OCI-M2 (cell line): ENCODE measurements at regions not wholly inside any gene's neighbourhood (a gene's known extent, or its start where the extent isn't known, plus 50 kb on each side); places are given as distances from the start of the nearest gene placed in this dataset.

Source experiments
- DNase-seq: peaks from one replicate; lab custom pipeline; 2025; ENCODE audit not compliant: unreplicated experiment; lab: John Stamatoyannopoulos, UW

- no peak for DNase-seq
Measured at GRCh38 chr3:117367861-117368260, 658.3 kb downstream of the TUSC7 start.

- DNase-seq = no peak
Measured at GRCh38 chr3:117380631-117381030, 671.1 kb downstream of the TUSC7 start.

DNA sequence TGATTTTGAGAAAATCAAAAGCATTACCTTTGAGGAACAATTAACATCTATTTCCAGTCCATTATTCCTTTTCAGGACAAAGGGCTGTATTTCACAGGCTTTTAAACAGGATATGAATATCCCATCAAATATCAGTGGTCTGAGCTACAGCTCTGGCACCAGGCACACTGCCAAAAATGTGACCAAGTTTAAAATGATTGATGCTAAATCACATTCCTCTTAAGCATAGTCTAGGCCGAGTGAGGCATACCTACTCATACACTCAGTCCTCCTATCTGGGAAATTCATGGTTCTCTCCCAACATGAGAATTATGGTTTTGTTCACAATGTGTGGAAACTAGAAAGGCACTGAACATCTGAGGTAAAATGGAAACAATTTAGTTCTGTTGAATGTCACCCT, 683.5 kb downstream of the TUSC7 start:
- DNase-seq = no peak

DNA sequence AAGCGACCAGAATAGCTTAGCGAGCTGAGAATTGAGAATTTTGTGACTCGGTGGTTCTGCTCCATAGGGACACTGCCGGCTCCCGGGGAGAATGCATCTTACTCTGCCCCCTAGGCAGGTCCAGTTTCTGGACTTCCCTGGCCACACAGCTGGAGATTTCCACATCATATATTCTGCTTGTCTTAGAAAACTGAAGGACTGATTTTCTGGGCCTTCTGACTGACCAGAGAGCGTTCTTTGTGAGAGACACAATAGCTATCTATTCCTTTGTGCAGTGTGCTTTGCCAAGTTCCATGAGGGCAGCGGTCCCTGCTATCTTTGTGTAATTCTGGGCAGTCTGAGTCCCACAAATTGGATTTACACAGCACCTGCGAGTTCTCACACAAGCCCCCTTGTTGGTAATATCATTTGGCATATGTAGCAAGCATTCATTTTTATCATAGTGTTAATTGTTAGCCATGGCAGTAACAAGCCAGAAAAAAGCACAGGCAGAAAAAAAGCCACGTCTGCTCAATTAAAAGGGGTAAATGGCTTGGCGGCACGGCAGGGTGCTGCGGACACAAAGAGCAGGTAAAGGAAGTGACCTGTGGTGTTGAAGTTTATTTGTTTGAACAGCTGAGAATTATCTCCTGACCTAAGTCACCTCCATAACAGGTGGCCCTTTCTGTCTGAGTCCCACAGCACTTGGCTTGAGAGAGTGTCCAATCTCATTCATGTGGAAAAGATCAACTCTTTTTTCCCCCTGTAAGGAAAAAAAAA, 688.7 kb downstream of the TUSC7 start:
- DNase-seq = no peak

DNA sequence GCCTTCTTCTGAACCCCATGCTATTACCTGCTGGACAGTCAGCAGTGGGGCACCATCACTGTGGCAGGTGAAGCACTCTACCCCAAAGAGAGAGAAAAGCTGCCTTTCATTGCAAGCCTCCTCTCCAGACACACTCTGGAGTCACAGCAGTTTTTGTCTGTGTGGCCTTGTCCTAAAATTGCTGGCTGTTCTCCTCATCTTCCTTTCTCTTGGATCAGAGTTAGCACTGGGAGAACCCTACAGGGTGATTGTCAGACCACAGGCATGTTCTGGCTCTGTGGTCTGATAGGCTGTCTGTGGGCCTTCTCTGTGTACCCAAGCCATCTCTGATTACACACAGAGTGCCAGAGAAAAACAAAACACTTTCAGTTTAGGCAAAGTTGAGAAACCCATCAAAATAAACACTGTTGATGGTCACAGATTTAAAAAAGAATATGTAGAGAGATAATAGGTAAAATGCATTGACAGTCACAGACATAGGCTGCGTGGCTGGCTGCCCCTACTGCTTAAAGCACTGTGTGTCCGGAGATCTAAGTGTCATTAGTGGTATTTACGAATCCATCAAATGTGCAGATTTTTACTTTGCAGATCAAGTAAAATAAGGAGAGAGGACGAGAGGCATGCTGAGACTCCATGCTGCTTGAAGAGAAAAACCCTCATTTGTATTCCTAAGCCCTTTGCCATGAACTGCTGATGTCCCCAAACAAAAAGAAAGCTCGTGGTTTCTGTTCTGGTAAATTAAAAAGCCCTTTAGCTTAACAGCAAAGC, 689.9 kb downstream of the TUSC7 start:
- DNase-seq = no peak

DNA sequence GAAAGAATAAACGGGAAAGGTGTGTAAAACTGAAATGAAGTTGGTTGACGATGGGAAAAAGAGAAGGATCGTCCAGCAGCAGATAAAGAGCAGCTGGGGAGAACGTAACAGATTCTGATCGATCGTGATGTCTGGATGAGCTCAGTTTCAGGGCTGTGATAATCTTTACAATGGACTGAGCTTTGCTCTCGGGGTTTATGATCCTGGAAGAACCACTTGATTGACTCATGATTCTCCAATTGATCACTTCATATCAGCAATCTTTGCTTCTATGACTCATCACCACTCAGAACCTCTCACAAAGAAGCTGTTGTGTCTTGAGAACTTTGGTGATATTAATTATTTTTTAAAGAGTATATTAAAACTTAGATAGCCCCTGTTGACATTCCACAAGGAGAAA, 690.7 kb downstream of the TUSC7 start:
- no peak for DNase-seq

DNA sequence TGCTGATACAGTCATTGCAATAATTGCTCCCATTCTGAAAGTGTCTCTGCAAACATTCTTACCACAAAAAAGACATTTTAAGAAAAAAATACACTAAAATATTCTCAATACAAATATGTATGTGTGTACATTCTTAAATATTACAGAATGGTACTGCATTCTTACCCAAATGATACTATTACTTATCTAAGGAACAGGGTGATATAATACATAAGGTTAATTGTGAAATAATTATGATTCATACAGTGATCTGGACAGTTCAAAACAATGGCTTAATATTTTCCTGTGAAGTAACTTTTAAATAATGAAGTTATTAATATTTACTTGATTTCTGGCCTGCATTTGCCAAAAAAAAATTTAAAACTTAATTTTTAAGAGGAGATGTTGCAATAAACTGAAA, 694.6 kb downstream of the TUSC7 start:
- no peak for DNase-seq

- DNase-seq = no peak
Measured at GRCh38 chr3:117404730-117405129, 695.2 kb downstream of the TUSC7 start.

DNA sequence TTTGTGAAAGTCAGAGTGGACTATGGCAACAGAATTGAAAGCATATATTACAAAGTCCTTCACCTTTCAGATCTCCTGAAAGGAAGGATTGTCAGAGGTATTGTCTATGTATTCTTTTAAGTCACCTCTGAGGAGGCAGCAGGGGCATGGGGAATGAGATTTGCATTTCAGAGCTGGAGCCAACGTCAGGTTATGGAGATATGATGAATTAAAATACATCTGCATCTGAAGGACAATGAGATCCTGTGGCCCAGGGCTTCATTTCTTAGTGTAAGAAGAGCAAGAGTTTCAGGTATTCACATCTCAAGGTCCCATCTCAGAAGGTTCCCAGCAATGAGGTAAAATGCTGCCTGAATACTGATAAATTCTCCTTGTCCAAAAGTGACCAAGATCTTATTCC, 695.8 kb downstream of the TUSC7 start:
- no peak for DNase-seq

DNA sequence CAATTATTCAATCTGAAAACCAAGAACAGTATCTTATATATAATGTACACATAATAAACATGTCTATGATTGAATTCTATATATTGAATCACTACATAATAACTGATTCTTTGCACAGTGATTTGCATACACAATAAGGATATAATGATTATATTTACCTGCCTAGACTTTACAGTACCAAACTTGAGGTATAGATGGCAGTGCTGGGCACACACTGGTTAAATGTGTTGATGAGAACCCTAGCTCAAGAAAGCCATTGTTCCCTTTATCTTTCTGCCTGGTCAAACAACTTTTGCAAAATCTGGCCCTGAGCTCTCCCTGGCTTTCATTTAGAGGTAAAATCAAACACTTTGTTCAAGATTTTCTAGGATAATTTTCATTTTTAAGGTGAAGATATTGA, 697.7 kb downstream of the TUSC7 start:
- no peak for DNase-seq

GRCh38 chr3:117408811-117409210, 699.2 kb downstream of the TUSC7 start:
- DNase-seq = no peak

GRCh38 chr3:117409256-117409655, 699.7 kb downstream of the TUSC7 start:
- no peak for DNase-seq

- DNase-seq = no peak
Measured at GRCh38 chr3:117409701-117410459, 700.3 kb downstream of the TUSC7 start.

- no peak for DNase-seq
Measured at GRCh38 chr3:117411971-117412370, 702.4 kb downstream of the TUSC7 start.

DNA sequence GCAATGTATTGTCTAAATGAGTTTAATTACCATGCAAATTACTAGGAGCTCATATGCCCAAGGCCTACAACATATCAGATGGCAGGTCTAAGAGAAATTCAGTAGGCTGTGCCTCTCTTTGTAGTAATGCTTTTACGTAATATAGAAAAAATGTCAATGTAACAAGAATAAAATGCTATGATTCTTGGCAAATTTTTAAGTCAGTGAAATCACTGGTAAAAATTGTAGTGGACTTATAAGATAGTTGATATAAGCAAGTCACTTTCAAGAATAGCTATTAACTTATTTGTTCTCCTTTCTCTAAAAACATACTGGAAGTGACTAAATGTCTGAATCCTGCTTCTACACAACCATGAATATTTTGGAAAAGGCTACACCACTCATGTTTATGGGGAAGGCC, 707.8 kb downstream of the TUSC7 start:
- DNase-seq = no peak

DNA sequence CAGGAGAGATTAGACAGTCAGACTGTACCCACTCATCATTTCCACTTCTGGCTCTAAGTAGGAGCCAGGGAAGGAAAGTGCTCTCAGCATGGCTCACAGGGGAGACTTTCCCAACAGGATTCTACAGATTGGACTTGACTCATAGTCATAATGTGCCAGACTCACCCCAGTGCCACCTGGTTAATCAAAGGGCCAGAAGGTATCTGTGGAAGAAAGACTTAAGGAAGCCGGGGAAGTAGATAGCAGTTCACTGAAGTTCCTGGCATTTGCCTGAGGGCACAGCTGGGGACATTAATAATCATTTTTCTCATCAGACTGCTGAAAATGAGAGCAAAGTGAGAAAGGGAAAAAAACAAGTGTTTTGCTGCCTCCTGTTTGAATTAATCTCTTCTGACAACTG, 717.5 kb downstream of the TUSC7 start:
- DNase-seq = no peak

GRCh38 chr3:117433427-117433826, 723.8 kb downstream of the TUSC7 start:
- DNase-seq = no peak

GRCh38 chr3:117434661-117435412, 725.3 kb downstream of the TUSC7 start:
- DNase-seq = no peak

DNA sequence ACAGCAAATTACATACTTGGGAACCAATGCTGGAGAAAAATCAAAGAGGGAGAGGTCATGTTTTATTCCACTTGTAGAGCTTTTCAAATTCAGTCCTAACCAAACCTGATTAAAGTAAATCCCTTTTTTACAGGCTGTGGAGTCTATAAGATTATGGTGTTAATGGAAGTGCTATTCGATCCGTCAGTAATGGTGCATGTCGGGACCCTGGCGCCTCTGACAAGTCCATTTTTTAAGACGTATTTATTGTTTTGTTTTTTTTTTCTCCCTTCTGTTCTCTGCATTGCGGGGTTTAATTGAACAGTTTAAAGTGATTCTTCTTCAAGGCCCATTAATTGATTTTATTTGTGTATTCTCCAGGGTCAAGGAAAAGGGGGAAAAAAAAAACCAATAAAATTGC, 725.9 kb downstream of the TUSC7 start:
- DNase-seq = no peak

DNA sequence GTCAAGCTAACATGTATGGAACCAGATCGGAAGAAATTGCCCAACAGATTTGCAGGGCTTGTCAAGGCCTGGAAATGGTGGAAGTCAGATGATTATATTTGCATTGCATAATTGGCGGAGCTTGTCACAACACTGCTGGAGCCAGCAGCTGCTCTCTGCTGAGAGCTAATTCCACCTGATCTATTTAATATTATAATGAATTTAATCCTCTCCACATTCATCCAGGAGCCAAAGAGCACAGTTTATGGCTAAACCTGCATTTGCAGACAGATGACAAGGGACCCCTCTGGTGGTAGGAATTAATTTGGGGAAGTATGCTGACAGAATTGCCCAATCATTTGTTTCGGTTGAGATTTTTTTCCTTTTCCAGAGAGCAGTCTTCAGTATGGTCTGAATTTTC, 730.2 kb downstream of the TUSC7 start:
- no peak for DNase-seq

- no peak for DNase-seq
Measured at GRCh38 chr3:117441851-117442250, 732.3 kb downstream of the TUSC7 start.
